ENCODE measurements at regions not wholly inside any gene's neighbourhood (a gene's known extent, or its start where the extent isn't known, plus 50 kb on each side); places are given as distances from the start of the nearest gene placed in this dataset.

GRCh38 chr5:107306002-107306401, 364.7 kb downstream of the EFNA5 start:
- H3K4me3 ChIP-seq (replicated peaks; ENCODE audit: low read depth, low read length): no peak overlapping the region
- DNase-seq (ENCODE audit: extremely low read depth, low read depth): no peak
- TF ChIP-seq CTCF (IDR thresholded peaks at IDR 0.05; ENCODE audit: low read depth, low read length, missing control alignments): no peak

DNA sequence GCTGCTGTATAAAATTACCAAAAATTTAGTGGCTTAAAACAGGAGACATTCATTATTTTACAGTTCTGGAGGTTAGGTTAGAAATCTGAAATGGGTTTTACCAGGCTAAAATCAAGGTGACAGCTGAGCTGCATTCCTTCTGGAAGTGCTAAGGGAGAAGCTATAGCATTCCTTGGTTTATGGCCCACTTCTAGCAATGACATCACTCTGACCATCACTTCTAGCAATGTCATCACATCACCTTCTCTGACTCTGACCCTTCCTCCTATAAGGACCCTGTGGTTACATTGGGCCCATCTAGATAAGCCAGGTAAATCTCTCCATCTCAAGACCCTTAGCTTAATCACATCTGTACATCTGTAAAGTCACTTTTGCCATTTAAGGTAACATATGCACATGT, 366.1 kb downstream of the EFNA5 start:
- H3K4me3 ChIP-seq (replicated peaks; ENCODE audit: low read depth, low read length): no peak overlapping the region
- TF ChIP-seq CTCF (IDR thresholded peaks at IDR 0.05; ENCODE audit: low read depth, low read length, missing control alignments): no peak
- no peak for DNase-seq (ENCODE audit: extremely low read depth, low read depth)

GRCh38 chr5:107303171-107303968, 367.4 kb downstream of the EFNA5 start:
- TF ChIP-seq CTCF (IDR thresholded peaks at IDR 0.05; ENCODE audit: low read depth, low read length, missing control alignments): no peak
- DNase-seq (ENCODE audit: extremely low read depth, low read depth): no peak
- no peak overlapping the region for H3K4me3 ChIP-seq (replicated peaks; ENCODE audit: low read depth, low read length)

GRCh38 chr5:107302441-107302840, 368.3 kb downstream of the EFNA5 start:
- DNase-seq (ENCODE audit: extremely low read depth, low read depth): no peak
- no peak overlapping the region for H3K4me3 ChIP-seq (replicated peaks; ENCODE audit: low read depth, low read length)
- no peak for TF ChIP-seq CTCF (IDR thresholded peaks at IDR 0.05; ENCODE audit: low read depth, low read length, missing control alignments)

- DNase-seq (ENCODE audit: extremely low read depth, low read depth): no peak
- no peak overlapping the region for H3K4me3 ChIP-seq (replicated peaks; ENCODE audit: low read depth, low read length)
- no peak for TF ChIP-seq CTCF (IDR thresholded peaks at IDR 0.05; ENCODE audit: low read depth, low read length, missing control alignments)
Observed at GRCh38 chr5:107301999-107302398, 368.7 kb downstream of the EFNA5 start.

- TF ChIP-seq CTCF (IDR thresholded peaks at IDR 0.05; ENCODE audit: low read depth, low read length, missing control alignments): no peak
- DNase-seq (ENCODE audit: extremely low read depth, low read depth): no peak
- no peak overlapping the region for H3K4me3 ChIP-seq (replicated peaks; ENCODE audit: low read depth, low read length)
Observed at GRCh38 chr5:107300721-107301327, 369.9 kb downstream of the EFNA5 start.

All from HFF-Myc (cell line).